GM12874 (cell line): ENCODE measurements at regions not wholly inside any gene's neighbourhood (a gene's known extent, or its start where the extent isn't known, plus 50 kb on each side); places are given as distances from the start of the nearest gene placed in this dataset.

Source experiments
- CTCF ChIP-seq: IDR thresholded peaks from 2 replicates; pipeline ENCODE4 v1.5.1; 2011; ENCODE audit warnings: low read depth, mild to moderate bottlenecking, control low read depth, low read length, moderate library complexity; ENCODE audit not compliant: insufficient read depth

GRCh38 chr6:21800948-21801438 is 207.4 kb downstream of the SOX4 start:
- no peak for TF ChIP-seq CTCF

GRCh38 chr6:21801446-21802174 is 208.1 kb downstream of the SOX4 start:
- TF ChIP-seq CTCF, result no peak

GRCh38 chr6:21802175-21802822 is 208.7 kb downstream of the SOX4 start:
- TF ChIP-seq CTCF, result no peak

- TF ChIP-seq CTCF, result no peak
These were observed 211.5 kb downstream of the SOX4 start for GRCh38 chr6:21804941-21805610.

- no peak for TF ChIP-seq CTCF
These were observed 213.9 kb downstream of the SOX4 start for GRCh38 chr6:21807299-21808044.

GRCh38 chr6:21808045-21808470 is 214.5 kb downstream of the SOX4 start:
- no peak for TF ChIP-seq CTCF

GRCh38 chr6:21808551-21809242 is 215.1 kb downstream of the SOX4 start:
- TF ChIP-seq CTCF, result no peak
